Keratinocyte (primary cell): ENCODE measurements at regions not wholly inside any gene's neighbourhood (a gene's known extent, or its start where the extent isn't known, plus 50 kb on each side); places are given as distances from the start of the nearest gene placed in this dataset.

ENCODE experiments used
- DNase-seq: peaks from one replicate; pipeline ENCODE4 v3.0.0-alpha.2; 2011; ENCODE audit warnings: low read depth, missing footprints, low spot score
- FAIRE-seq: peaks from 2 replicates; lab custom pipeline; 2011; peaks lifted over from hg19 to GRCh38; lab: Jason Lieb, UNC
- H2AFZ ChIP-seq: 2 replicates; pipeline ENCODE4 v1.6.0; 2012; ENCODE audit warnings: low read length, control low read depth, inconsistent platforms; ENCODE audit not compliant: control insufficient read depth
- H3K27ac ChIP-seq: 2 replicates; pipeline ENCODE4 v1.5.1; 2011; ENCODE audit warnings: low read length; ENCODE audit not compliant: control insufficient read depth, insufficient read depth
- H3K27me3 ChIP-seq: 3 replicates; pipeline ENCODE4 v1.6.0; 2011; ENCODE audit warnings: low read length; ENCODE audit not compliant: control insufficient read depth, insufficient read depth; ENCODE audit errors: extremely low read depth
- H3K36me3 ChIP-seq, 2 experiments: 2 replicates in 1 of 2; 3 replicates in 1 of 2; pipeline ENCODE4 v1.5.1; 2011; ENCODE audit warnings: low read length in 2 of 2, mild to moderate bottlenecking in 1 of 2; ENCODE audit not compliant: control insufficient read depth in 2 of 2, insufficient read depth in 2 of 2; ENCODE audit errors: extremely low read depth in 1 of 2
- H3K4me1 ChIP-seq: 3 replicates; pipeline ENCODE4 v1.5.1; 2011; ENCODE audit warnings: low read length; ENCODE audit not compliant: control insufficient read depth, insufficient read depth; ENCODE audit errors: extremely low read depth
- H3K4me2 ChIP-seq: 3 replicates; pipeline ENCODE4 v1.6.0; 2011; ENCODE audit warnings: low read depth, low read length; ENCODE audit not compliant: control insufficient read depth, insufficient read depth; ENCODE audit errors: extremely low read depth
- H3K4me3 ChIP-seq, 3 experiments: fragments of 200-600 bp in 1 of 3; sonication (generic) in 1 of 3; 2 replicates in 2 of 3; 3 replicates in 1 of 3; pipeline ENCODE4 v1.5.1; 2011 to 2016; ENCODE audit warnings: low read length in 3 of 3, mild to moderate bottlenecking in 3 of 3, control low read depth in 2 of 3, inconsistent platforms in 1 of 3, low read depth in 1 of 3, mixed read lengths in 1 of 3, mixed run types in 1 of 3, moderate library complexity in 1 of 3; ENCODE audit not compliant: control insufficient read depth in 2 of 3, insufficient read depth in 2 of 3; ENCODE audit errors: extremely low read depth in 1 of 3
- H3K79me2 ChIP-seq: 2 replicates; pipeline ENCODE4 v1.6.0; 2012; ENCODE audit warnings: low read length; ENCODE audit not compliant: control insufficient read depth, insufficient read depth
- H3K9ac ChIP-seq: 3 replicates; pipeline ENCODE4 v1.6.0; 2011; ENCODE audit warnings: low read length; ENCODE audit not compliant: control insufficient read depth, insufficient read depth; ENCODE audit errors: extremely low read depth
- H3K9me1 ChIP-seq: 3 replicates; pipeline ENCODE4 v1.6.0; 2011; ENCODE audit warnings: low read length; ENCODE audit not compliant: control insufficient read depth, insufficient read depth; ENCODE audit errors: extremely low read depth
- H3K9me3 ChIP-seq: 2 replicates; pipeline ENCODE4 v1.5.1; 2012; ENCODE audit warnings: low read depth, low read length; ENCODE audit not compliant: control insufficient read depth
- H4K20me1 ChIP-seq: 3 replicates; pipeline ENCODE4 v1.6.0; 2011; ENCODE audit warnings: low read length; ENCODE audit not compliant: control insufficient read depth, insufficient read depth; ENCODE audit errors: extremely low read depth
- EZH2 ChIP-seq: IDR thresholded peaks from one replicate; pipeline ENCODE4 v1.6.1; 2012; ENCODE audit warnings: inconsistent platforms, mild to moderate bottlenecking, low read length, moderate library complexity
- dilution Hi-C: fragments of 300-500 bp; cut with MboI; formaldehyde crosslinking; loops from one replicate; pipeline ENCODE4 v1.7.0; 2020; ENCODE audit warnings: low sequenced_read_pairs; ENCODE audit not compliant: extremely low pct_ligation_motif_present
- TF ChIP-seq, protein P1 (sequence below), 3 experiments: IDR thresholded peaks in 1 of 3; conservative IDR thresholded peaks in 1 of 3; optimal IDR thresholded peaks in 1 of 3; 2 replicates in 2 of 3; 3 replicates in 1 of 3; pipeline versions ENCODE3 to v1.5.1; 2011; ENCODE audit warnings: low read length in 3 of 3, mild to moderate bottlenecking in 3 of 3, moderate library complexity in 2 of 3, control low read depth in 1 of 3, inconsistent platforms in 1 of 3; ENCODE audit not compliant: insufficient read depth in 2 of 3; ENCODE audit errors: extremely low read depth in 1 of 3

- H3K4me2 ChIP-seq: no peak overlapping the region
- peak overlapping the region; percentile 27 for H2AFZ ChIP-seq
- H3K4me1 ChIP-seq: peaks cover 34% of the 10 kb centered on the region
- H3K4me3 ChIP-seq: no peak overlapping the region
- H3K9ac ChIP-seq: no peak overlapping the region
- no peaks in the 10 kb centered on the region for H3K36me3 ChIP-seq
- H4K20me1 ChIP-seq: no peaks in the 10 kb centered on the region
- no peaks in the 10 kb centered on the region for H3K9me1 ChIP-seq
- DNase-seq (no peak), FAIRE-seq (peak; percentile 64)
- no peaks in the 10 kb centered on the region for H3K9me3 ChIP-seq
- TF ChIP-seq EZH2: no peak
- TF ChIP-seq, protein P1, sequence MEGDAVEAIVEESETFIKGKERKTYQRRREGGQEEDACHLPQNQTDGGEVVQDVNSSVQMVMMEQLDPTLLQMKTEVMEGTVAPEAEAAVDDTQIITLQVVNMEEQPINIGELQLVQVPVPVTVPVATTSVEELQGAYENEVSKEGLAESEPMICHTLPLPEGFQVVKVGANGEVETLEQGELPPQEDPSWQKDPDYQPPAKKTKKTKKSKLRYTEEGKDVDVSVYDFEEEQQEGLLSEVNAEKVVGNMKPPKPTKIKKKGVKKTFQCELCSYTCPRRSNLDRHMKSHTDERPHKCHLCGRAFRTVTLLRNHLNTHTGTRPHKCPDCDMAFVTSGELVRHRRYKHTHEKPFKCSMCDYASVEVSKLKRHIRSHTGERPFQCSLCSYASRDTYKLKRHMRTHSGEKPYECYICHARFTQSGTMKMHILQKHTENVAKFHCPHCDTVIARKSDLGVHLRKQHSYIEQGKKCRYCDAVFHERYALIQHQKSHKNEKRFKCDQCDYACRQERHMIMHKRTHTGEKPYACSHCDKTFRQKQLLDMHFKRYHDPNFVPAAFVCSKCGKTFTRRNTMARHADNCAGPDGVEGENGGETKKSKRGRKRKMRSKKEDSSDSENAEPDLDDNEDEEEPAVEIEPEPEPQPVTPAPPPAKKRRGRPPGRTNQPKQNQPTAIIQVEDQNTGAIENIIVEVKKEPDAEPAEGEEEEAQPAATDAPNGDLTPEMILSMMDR (optimal IDR thresholded peaks at IDR 0.05 in 1 of 3, IDR thresholded peaks at IDR 0.05 in 1 of 3, conservative IDR thresholded peaks at IDR 0.05 in 1 of 3; ENCODE audit: extremely low read depth in 1 of 3, insufficient read depth in 2 of 3, low read length in 3 of 3): no peak
- no peaks in the 10 kb centered on the region for H3K79me2 ChIP-seq
- H3K27ac ChIP-seq: peak overlapping the region; percentile 33
- H3K27me3 ChIP-seq: no peaks in the 10 kb centered on the region
- dilution Hi-C loops: no loop called here
Observed at GRCh38 chr18:40875101-40875615, 1079.9 kb upstream of the PIK3C3 start.

- TF ChIP-seq EZH2: no peak
- TF ChIP-seq, protein P1 (optimal IDR thresholded peaks at IDR 0.05 in 1 of 3, IDR thresholded peaks at IDR 0.05 in 1 of 3, conservative IDR thresholded peaks at IDR 0.05 in 1 of 3; ENCODE audit: extremely low read depth in 1 of 3, insufficient read depth in 2 of 3, low read length in 3 of 3): no peak
- Histone ChIP-seq H2AFZ (peak overlapping the region; percentile 46), H3K9me1 (no peaks in the 10 kb centered on the region), H3K79me2 (no peaks in the 10 kb centered on the region), H3K27ac (peak overlapping the region; percentile 33), H4K20me1 (no peaks in the 10 kb centered on the region), H3K4me3 (no peak overlapping the region), H3K9me3 (no peaks in the 10 kb centered on the region), H3K27me3 (no peaks in the 10 kb centered on the region), H3K36me3 (no peaks in the 10 kb centered on the region), H3K4me1 (peaks cover 34% of the 10 kb centered on the region), H3K9ac (no peak overlapping the region), H3K4me2 (no peak overlapping the region)
- no peak for DNase-seq
- FAIRE-seq: peak; percentile 61
- dilution Hi-C loops: no loop called here
Observed at GRCh38 chr18:40874233-40874632, 1080.8 kb upstream of the PIK3C3 start.
